Upper lobe of right lung (tissue), 1 donor: ENCODE measurements at regions not wholly inside any gene's neighbourhood (a gene's known extent, or its start where the extent isn't known, plus 50 kb on each side); places are given as distances from the start of the nearest gene placed in this dataset.

Source experiments
- ATAC-seq: fragments of 200-7000 bp; cut with Tn5 transposase; one replicate; pipeline ENCODE4 v1.9.1; 2020; ENCODE audit warnings: mild to moderate bottlenecking, moderate library complexity
- DNase-seq: peaks from one replicate; pipeline ENCODE4 v3.0.0-alpha.2; 2020
- H3K27ac ChIP-seq: fragments of 200-600 bp; one replicate; pipeline ENCODE4 v1.8.0; 2022
- H3K27me3 ChIP-seq: fragments of 200-600 bp; one replicate; pipeline ENCODE4 v1.8.0; 2022; ENCODE audit warnings: mild to moderate bottlenecking
- H3K36me3 ChIP-seq: fragments of 200-600 bp; one replicate; pipeline ENCODE4 v1.8.0; 2022
- H3K4me1 ChIP-seq: fragments of 200-600 bp; one replicate; pipeline ENCODE4 v1.8.0; 2022
- H3K4me3 ChIP-seq: fragments of 200-600 bp; one replicate; pipeline ENCODE4 v1.8.0; 2022; ENCODE audit warnings: mild to moderate bottlenecking
- H3K9me3 ChIP-seq: fragments of 200-600 bp; one replicate; pipeline ENCODE4 v1.8.0; 2022
- CTCF ChIP-seq: fragments of 200-600 bp; IDR thresholded peaks from one replicate; pipeline ENCODE4 v1.8.0; 2022; ENCODE audit warnings: antibody characterized with exemption
- intact Hi-C: fragments of 100-400 bp; cut with DNase I; formaldehyde crosslinking; loops from one replicate; pipeline ENCODE4 v1.11.0; 2022
- donor health status: DM: no; HTN: yes; CAD: no; lungs with severe emphysema.

GRCh38 chr7:18386607-18387006 is 108.9 kb upstream of the HDAC9 start:
- Histone ChIP-seq H3K4me1 (peaks cover 9% of the 10 kb centered on the region), H3K9me3 (no peaks in the 10 kb centered on the region), H3K36me3 (no peaks in the 10 kb centered on the region), H3K27ac (no peak overlapping the region), H3K27me3 (no peaks in the 10 kb centered on the region), H3K4me3 (no peak overlapping the region)
- intact Hi-C loops = no loop called here
- no peak for DNase-seq
- no peak for TF ChIP-seq CTCF
- ATAC-seq = no peak

GRCh38 chr7:18387191-18387735 is 108.3 kb upstream of the HDAC9 start:
- Histone ChIP-seq H3K36me3 (no peaks in the 10 kb centered on the region), H3K27me3 (no peaks in the 10 kb centered on the region), H3K4me1 (peaks cover 9% of the 10 kb centered on the region), H3K27ac (no peak overlapping the region), H3K4me3 (no peak overlapping the region), H3K9me3 (no peaks in the 10 kb centered on the region)
- ATAC-seq (no peak), DNase-seq (no peak)
- intact Hi-C loops = no loop called here
- TF ChIP-seq CTCF = no peak

- DNase-seq (no peak), ATAC-seq (no peak)
- Histone ChIP-seq H3K27ac (no peak overlapping the region), H3K27me3 (no peaks in the 10 kb centered on the region), H3K4me1 (peaks cover 9% of the 10 kb centered on the region), H3K4me3 (no peak overlapping the region), H3K36me3 (no peaks in the 10 kb centered on the region), H3K9me3 (no peaks in the 10 kb centered on the region)
- TF ChIP-seq CTCF = no peak
- intact Hi-C loops = no loop called here
Observed at GRCh38 chr7:18390535-18390907, 105.0 kb upstream of the HDAC9 start.

GRCh38 chr7:18393465-18394118 is 102.0 kb upstream of the HDAC9 start:
- TF ChIP-seq CTCF = no peak
- H3K27ac ChIP-seq = no peak overlapping the region
- peaks cover 9% of the 10 kb centered on the region for H3K4me1 ChIP-seq
- intact Hi-C loops = no loop called here
- no peak for ATAC-seq
- DNase-seq = no peak
- no peak overlapping the region for H3K4me3 ChIP-seq
- H3K36me3 ChIP-seq = no peaks in the 10 kb centered on the region
- H3K27me3 ChIP-seq = no peaks in the 10 kb centered on the region
- H3K9me3 ChIP-seq = no peaks in the 10 kb centered on the region

- TF ChIP-seq CTCF = no peak
- no peaks in the 10 kb centered on the region for H3K9me3 ChIP-seq
- intact Hi-C loops = no loop called here
- ATAC-seq (no peak), DNase-seq (no peak)
- H3K4me1 ChIP-seq = no peaks in the 10 kb centered on the region
- H3K27ac ChIP-seq = no peak overlapping the region
- H3K27me3 ChIP-seq = no peaks in the 10 kb centered on the region
- H3K36me3 ChIP-seq = no peaks in the 10 kb centered on the region
- H3K4me3 ChIP-seq = no peak overlapping the region
Observed at GRCh38 chr7:18395868-18396267, 99.7 kb upstream of the HDAC9 start.

- Histone ChIP-seq H3K4me3 (no peak overlapping the region), H3K36me3 (no peaks in the 10 kb centered on the region), H3K27ac (no peak overlapping the region), H3K9me3 (no peaks in the 10 kb centered on the region), H3K4me1 (no peaks in the 10 kb centered on the region), H3K27me3 (no peaks in the 10 kb centered on the region)
- DNase-seq = no peak
- TF ChIP-seq CTCF = no peak
- intact Hi-C loops = no loop called here
- ATAC-seq = no peak
Observed at GRCh38 chr7:18396953-18397352, 98.6 kb upstream of the HDAC9 start.
